H1 (cell line): ENCODE measurements at regions not wholly inside any gene's neighbourhood (a gene's known extent, or its start where the extent isn't known, plus 50 kb on each side); places are given as distances from the start of the nearest gene placed in this dataset.

Experiments
- CTCF ChIA-PET: fragments of 300-600 bp; sonication (Branson Sonifier 250); formaldehyde crosslinking; loops from one replicate; lab custom pipeline; 2021; ENCODE audit not compliant: partially characterized antibody; lab: Charles Lee
- POLR2A ChIA-PET: fragments of 300-600 bp; sonication (Branson Sonifier 250); formaldehyde crosslinking; loops from one replicate; lab custom pipeline; 2021; ENCODE audit warnings: inconsistent platforms; ENCODE audit not compliant: partially characterized antibody; lab: Charles Lee
- DNase-seq, 2 experiments: peaks; one replicate each; pipeline versions ENCODE4 v3.0.0 to v3.0.0-alpha.2; 2010 to 2022; ENCODE audit warnings: low spot score in 2 of 2, low read depth in 1 of 2, mixed read lengths in 1 of 2
- FAIRE-seq: peaks from 2 replicates; lab custom pipeline; 2011; peaks lifted over from hg19 to GRCh38; lab: Jason Lieb, UNC
- H2AFZ ChIP-seq: 2 replicates; pipeline ENCODE4 v1.8.1; 2012; ENCODE audit warnings: low read length, inconsistent platforms
- H2AK5ac ChIP-seq: 2 replicates; pipeline ENCODE4 v1.6.1; 2013; ENCODE audit warnings: low read depth, low read length
- H2BK120ac ChIP-seq: replicated peaks from 2 replicates; pipeline ENCODE3; 2013; ENCODE audit warnings: low read depth, low read length, inconsistent platforms
- H2BK12ac ChIP-seq: 2 replicates; pipeline ENCODE4 v1.6.1; 2013; ENCODE audit warnings: low read depth, low read length
- H2BK15ac ChIP-seq: 2 replicates; pipeline ENCODE4 v1.6.1; 2013; ENCODE audit warnings: low read length
- H2BK20ac ChIP-seq: 2 replicates; pipeline ENCODE4 v1.6.1; 2013; ENCODE audit warnings: low read length
- H2BK5ac ChIP-seq: 2 replicates; pipeline ENCODE4 v1.6.1; 2013; ENCODE audit warnings: low read depth, low read length
- H3K14ac ChIP-seq: 2 replicates; pipeline ENCODE4 v1.6.1; 2013; ENCODE audit warnings: inconsistent platforms; ENCODE audit not compliant: insufficient read length
- H3K18ac ChIP-seq: 2 replicates; pipeline ENCODE4 v1.6.1; 2013; ENCODE audit warnings: low read length; ENCODE audit errors: extremely low read depth
- H3K23ac ChIP-seq: 2 replicates; pipeline ENCODE4 v1.6.1; 2013; ENCODE audit warnings: inconsistent platforms; ENCODE audit not compliant: insufficient read length
- H3K23me2 ChIP-seq: 2 replicates; pipeline ENCODE4 v1.6.1; 2013; ENCODE audit warnings: low read depth, low read length
- H3K27ac ChIP-seq: 2 replicates; pipeline ENCODE4 v1.6.1; 2011; ENCODE audit warnings: low read depth, low read length, inconsistent platforms
- H3K27me3 ChIP-seq, 4 experiments: replicated peaks in 1 of 4; 1 replicate in 1 of 4; 2 replicates in 3 of 4; pipeline versions ENCODE4 v1.6.1 to v1.8.1; 2011 to 2013; ENCODE audit warnings: low read length in 3 of 4, mild to moderate bottlenecking in 3 of 4, inconsistent platforms in 2 of 4, mixed read lengths in 2 of 4, moderate library complexity in 1 of 4; ENCODE audit not compliant: control insufficient read depth in 3 of 4, insufficient read depth in 3 of 4; ENCODE audit errors: extremely low read depth in 1 of 4
- H3K36me3 ChIP-seq, 4 experiments: 2 replicates each; pipeline versions ENCODE4 v1.6.1 to v1.8.1; 2011 to 2013; ENCODE audit warnings: mild to moderate bottlenecking in 4 of 4, low read length in 3 of 4, moderate library complexity in 2 of 4, control low read depth in 1 of 4, inconsistent platforms in 1 of 4; ENCODE audit not compliant: insufficient read depth in 4 of 4, control insufficient read depth in 2 of 4
- H3K4ac ChIP-seq: replicated peaks from 2 replicates; pipeline ENCODE3; 2013; ENCODE audit warnings: low read length, low read depth, mixed read lengths, inconsistent platforms; ENCODE audit not compliant: insufficient read length
- H3K4me1 ChIP-seq, 4 experiments: replicated peaks in 1 of 4; 1 replicate in 1 of 4; 2 replicates in 3 of 4; pipeline versions ENCODE4 v1.6.1 to v1.8.1; 2011 to 2013; ENCODE audit warnings: low read length in 3 of 4, inconsistent platforms in 2 of 4, mixed read lengths in 1 of 4; ENCODE audit not compliant: insufficient read depth in 4 of 4, control insufficient read depth in 3 of 4
- H3K4me2 ChIP-seq, 2 experiments: 2 replicates each; pipeline versions ENCODE4 v1.6.1 to v1.8.1; 2011 to 2013; ENCODE audit warnings: low read depth in 2 of 2, low read length in 2 of 2, control low read depth in 1 of 2, inconsistent platforms in 1 of 2, mild to moderate bottlenecking in 1 of 2; ENCODE audit not compliant: insufficient read depth in 1 of 2
- H3K4me3 ChIP-seq, 4 experiments: fragments of 200-600, 300-600 bp in 1 of 4; sonication (generic), shearing (Covaris generic), sonication (Bioruptor Twin) in 1 of 4; 2 replicates each; pipeline versions ENCODE4 v1.5.1 to v1.8.1; 2011 to 2016; ENCODE audit warnings: low read length in 4 of 4, low read depth in 3 of 4, control low read depth in 2 of 4, inconsistent platforms in 2 of 4, mild to moderate bottlenecking in 2 of 4, mixed read lengths in 1 of 4, moderate library complexity in 1 of 4; ENCODE audit not compliant: insufficient read depth in 2 of 4; ENCODE audit errors: extremely low read depth in 1 of 4
- H3K56ac ChIP-seq: replicated peaks from 2 replicates; pipeline ENCODE3; 2013; ENCODE audit warnings: low read depth, mild to moderate bottlenecking, mixed read lengths, low read length, inconsistent platforms; ENCODE audit not compliant: insufficient read length
- H3K79me1 ChIP-seq: 2 replicates; pipeline ENCODE4 v1.6.1; 2013; ENCODE audit warnings: low read depth, low read length, control low read depth
- H3K79me2 ChIP-seq, 2 experiments: 2 replicates each; pipeline versions ENCODE4 v1.6.1 to v1.8.1; 2012 to 2013; ENCODE audit warnings: low read length in 2 of 2, mild to moderate bottlenecking in 2 of 2, inconsistent platforms in 1 of 2; ENCODE audit not compliant: insufficient read depth in 2 of 2, control insufficient read depth in 1 of 2
- H3K9ac ChIP-seq, 4 experiments: replicated peaks in 1 of 4; 1 replicate in 1 of 4; 2 replicates in 3 of 4; pipeline versions ENCODE4 v1.6.1 to v1.8.1; 2011 to 2013; ENCODE audit warnings: low read depth in 3 of 4, low read length in 3 of 4, control low read depth in 2 of 4, mild to moderate bottlenecking in 2 of 4, moderate library complexity in 2 of 4, inconsistent platforms in 1 of 4; ENCODE audit errors: extremely low read depth in 1 of 4
- H3K9me3 ChIP-seq, 2 experiments: 2 replicates each; pipeline versions ENCODE4 v1.6.1 to v1.8.1; 2012 to 2013; ENCODE audit warnings: mild to moderate bottlenecking in 2 of 2, moderate library complexity in 2 of 2, control low read depth in 1 of 2, inconsistent platforms in 1 of 2, low read depth in 1 of 2, low read length in 1 of 2, mixed read lengths in 1 of 2; ENCODE audit not compliant: insufficient read depth in 2 of 2
- H4K20me1 ChIP-seq, 2 experiments: replicated peaks in 1 of 2; 2 replicates each; pipeline versions ENCODE3 to v1.8.1; 2011 to 2013; ENCODE audit warnings: inconsistent platforms in 2 of 2, low read length in 2 of 2, mild to moderate bottlenecking in 1 of 2; ENCODE audit not compliant: insufficient read depth in 2 of 2, control insufficient read depth in 1 of 2
- H4K5ac ChIP-seq: 2 replicates; pipeline ENCODE4 v1.6.1; 2013; ENCODE audit warnings: low read length, low read depth, mixed read lengths, inconsistent platforms; ENCODE audit not compliant: insufficient read length
- H4K8ac ChIP-seq: 2 replicates; pipeline ENCODE4 v1.8.0; 2013; ENCODE audit warnings: mild to moderate bottlenecking, moderate library complexity, low read length, inconsistent platforms; ENCODE audit not compliant: insufficient read depth; ENCODE audit errors: extremely low read depth
- H4K91ac ChIP-seq: replicated peaks from 2 replicates; pipeline ENCODE3; 2013; ENCODE audit warnings: low read length, mixed read lengths, inconsistent platforms; ENCODE audit not compliant: insufficient read length
- CREB1 ChIP-seq: IDR thresholded peaks from 2 replicates; pipeline ENCODE4 v1.6.1; 2012; ENCODE audit warnings: inconsistent platforms
- CTBP2 ChIP-seq: IDR thresholded peaks from 2 replicates; pipeline ENCODE4 v1.7.0; 2011; ENCODE audit warnings: borderline replicate concordance, mild to moderate bottlenecking, moderate library complexity, mixed read lengths, low read length; ENCODE audit not compliant: insufficient read depth, insufficient read length
- EGR1 ChIP-seq: IDR thresholded peaks from 2 replicates; pipeline ENCODE4 v1.6.1; 2011; ENCODE audit warnings: low read depth, low read length, borderline replicate concordance
- KDM4A ChIP-seq: IDR thresholded peaks from one replicate; pipeline ENCODE4 v1.7.1; 2012; ENCODE audit warnings: low read depth, mild to moderate bottlenecking, moderate library complexity, low read length, inconsistent platforms; ENCODE audit not compliant: severe bottlenecking
- SIN3A ChIP-seq, 2 experiments: IDR thresholded peaks in 1 of 2; conservative IDR thresholded peaks in 1 of 2; 2 replicates each; pipeline ENCODE4 v1.6.1; 2011 to 2012; ENCODE audit warnings: low read length in 2 of 2, improper control_type of control experiment in 1 of 2, low read depth in 1 of 2, mild to moderate bottlenecking in 1 of 2
- TCF12 ChIP-seq: IDR thresholded peaks from 2 replicates; pipeline ENCODE4 v1.6.1; 2011; ENCODE audit warnings: low read depth, mild to moderate bottlenecking, low read length
- WGBS, 2 experiments: shearing (Covaris generic) in 1 of 2; methylation state at CpG; one replicate each; pipeline versions ENCODE4 v1.1.6 to v1.1.7; 2013 to 2015; ENCODE audit warnings: low lambda C conversion rate in 2 of 2, mixed read lengths in 2 of 2, inconsistent platforms in 1 of 2, low coverage in 1 of 2, missing lambda C conversion rate in 1 of 2; ENCODE audit not compliant: insufficient replicate concordance in 2 of 2, insufficient coverage in 1 of 2, insufficient read length in 1 of 2; ENCODE audit errors: extremely low coverage in 1 of 2, missing lambda C conversion rate in 1 of 2; 5-methylcytosine and 5-hydroxymethylcytosine counted together
- TF ChIP-seq, protein P1 (sequence below): IDR thresholded peaks from 2 replicates; pipeline ENCODE4 v1.6.1; 2011; ENCODE audit warnings: low read depth, mild to moderate bottlenecking, low read length; ENCODE audit not compliant: insufficient read depth

DNA sequence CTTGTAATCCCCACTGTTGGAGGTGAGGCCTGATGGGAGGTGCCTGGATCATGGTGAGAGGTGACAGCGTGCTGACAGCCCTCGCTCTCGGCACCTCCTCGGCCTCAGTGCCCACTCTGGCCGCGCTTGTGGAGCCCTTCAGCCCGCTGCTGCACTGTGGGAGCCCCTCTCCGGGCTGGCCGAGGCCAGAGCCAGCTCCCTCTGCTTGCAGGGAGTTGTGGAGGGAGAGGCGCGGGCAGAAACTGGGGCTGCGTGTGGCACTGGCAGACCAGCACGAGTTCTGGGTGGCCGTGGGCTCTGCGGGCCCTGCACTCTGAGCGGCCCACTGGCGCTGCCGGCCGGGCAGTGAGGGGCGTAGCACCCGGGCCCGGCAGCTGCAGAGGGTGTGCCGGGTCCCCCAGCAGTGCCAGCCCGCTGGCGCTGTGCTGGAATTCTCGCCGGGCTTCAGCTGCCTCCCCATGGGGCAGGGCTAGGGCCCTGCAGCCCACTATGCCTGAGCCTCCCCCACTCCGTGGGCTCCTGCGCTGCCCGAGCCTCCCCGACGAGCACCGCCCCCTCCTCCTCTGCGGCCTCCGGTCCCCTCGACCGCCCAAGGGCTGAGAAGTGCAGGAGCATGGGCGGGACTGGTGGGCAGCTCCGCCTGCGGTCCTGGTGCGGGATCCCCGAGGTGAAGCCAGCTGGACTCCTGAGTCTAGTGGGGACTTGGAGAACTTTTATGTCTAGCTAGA, 197.1 kb downstream of the SPP2 start:
- no peak overlapping the region for H2BK20ac ChIP-seq
- H3K79me1 ChIP-seq, result no peaks in the 10 kb centered on the region
- H3K4me1 ChIP-seq, result no peaks in the 10 kb centered on the region
- no peak overlapping the region for H2AFZ ChIP-seq
- no peaks in the 10 kb centered on the region for H3K79me2 ChIP-seq
- no peak overlapping the region for H3K4ac ChIP-seq
- H4K91ac ChIP-seq, result no peak overlapping the region
- no peak overlapping the region for H2BK12ac ChIP-seq
- H3K18ac ChIP-seq, result no peak overlapping the region
- no peak overlapping the region for H2BK5ac ChIP-seq
- FAIRE-seq (no peak), DNase-seq (no peak)
- H4K20me1 ChIP-seq, result no peaks in the 10 kb centered on the region
- no peak overlapping the region for H3K56ac ChIP-seq
- H3K23ac ChIP-seq, result no peak overlapping the region
- no peak overlapping the region for H4K5ac ChIP-seq
- H3K4me3 ChIP-seq, result no peak overlapping the region
- H2AK5ac ChIP-seq, result no peak overlapping the region
- no peak for TF ChIP-seq CTBP2
- TF ChIP-seq SIN3A (conservative IDR thresholded peaks at IDR 0.05 in 1 of 2, IDR thresholded peaks at IDR 0.05 in 1 of 2; ENCODE audit: low read depth in 1 of 2, low read length in 2 of 2), result no peak
- TF ChIP-seq, protein P1, sequence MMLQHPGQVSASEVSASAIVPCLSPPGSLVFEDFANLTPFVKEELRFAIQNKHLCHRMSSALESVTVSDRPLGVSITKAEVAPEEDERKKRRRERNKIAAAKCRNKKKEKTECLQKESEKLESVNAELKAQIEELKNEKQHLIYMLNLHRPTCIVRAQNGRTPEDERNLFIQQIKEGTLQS, result no peak
- TF ChIP-seq EGR1, result no peak
- TF ChIP-seq TCF12, result no peak
- TF ChIP-seq CREB1, result no peak
- TF ChIP-seq KDM4A, result no peak
- no peak overlapping the region for H3K14ac ChIP-seq
- H3K36me3 ChIP-seq, result peaks cover 0 to 5% (median 0%) of the 10 kb centered on the region in 4 experiments; a peak in 1 of 8 replicates
- whole genome bisulfite sequencing, 2 experiments, result 95% methylated on average over 31 of the region's 42 CpGs; no CpG with 5 or more reads in 1 of the 2 experiments
- H3K9me3 ChIP-seq, result peaks cover 3 to 13% of the 10 kb centered on the region in 2 experiments; a peak in 3 of 4 replicates
- POLR2A ChIA-PET, result no interaction called here
- H3K4me2 ChIP-seq, result no peak overlapping the region
- H2BK15ac ChIP-seq, result no peak overlapping the region
- no peak overlapping the region for H2BK120ac ChIP-seq
- H3K9ac ChIP-seq, result no peak overlapping the region
- no peaks in the 10 kb centered on the region for H3K27me3 ChIP-seq
- no peak overlapping the region for H3K27ac ChIP-seq
- CTCF ChIA-PET, result interaction anchor here (0.8 kb wide), 1 partner anchor 87 kb away, joined by 3 read pairs; no protein-coding TSS in a partner anchor
- no peaks in the 10 kb centered on the region for H3K23me2 ChIP-seq
- H4K8ac ChIP-seq, result no peak overlapping the region; the same call in 1 of the 2 replicates
